AG09309 (cell line): ENCODE measurements at regions not wholly inside any gene's neighbourhood (a gene's known extent, or its start where the extent isn't known, plus 50 kb on each side); places are given as distances from the start of the nearest gene placed in this dataset.

Experiments used
- DNase-seq: peaks from one replicate; pipeline ENCODE4 v3.0.0-alpha.2; 2010; ENCODE audit warnings: low read depth
- H3K4me3 ChIP-seq: 2 replicates; pipeline ENCODE4 v1.5.1; 2011; ENCODE audit warnings: mild to moderate bottlenecking, low read depth, low read length, moderate library complexity; ENCODE audit not compliant: control insufficient read depth
- CTCF ChIP-seq: IDR thresholded peaks from 2 replicates; pipeline ENCODE4 v1.5.1; 2011; ENCODE audit warnings: mild to moderate bottlenecking, low read depth, low read length, inconsistent platforms; ENCODE audit not compliant: insufficient read depth, control insufficient read depth; ENCODE audit errors: missing control alignments

GRCh38 chr1:96475903-96476302, 245.7 kb upstream of the PTBP2 start:
- no peak for DNase-seq
- no peak overlapping the region for H3K4me3 ChIP-seq
- TF ChIP-seq CTCF = no peak

GRCh38 chr1:96478228-96478627, 243.4 kb upstream of the PTBP2 start:
- H3K4me3 ChIP-seq = no peak overlapping the region
- no peak for DNase-seq
- no peak for TF ChIP-seq CTCF

GRCh38 chr1:96481409-96481808, 240.2 kb upstream of the PTBP2 start:
- no peak for TF ChIP-seq CTCF
- no peak overlapping the region for H3K4me3 ChIP-seq
- DNase-seq = no peak

GRCh38 chr1:96482616-96483015, 239.0 kb upstream of the PTBP2 start:
- TF ChIP-seq CTCF = no peak
- DNase-seq = no peak
- H3K4me3 ChIP-seq = no peak overlapping the region

- no peak for DNase-seq
- H3K4me3 ChIP-seq = no peak overlapping the region
- TF ChIP-seq CTCF = no peak
Measured at GRCh38 chr1:96487394-96487793, 234.2 kb upstream of the PTBP2 start.

GRCh38 chr1:96487971-96488370, 233.6 kb upstream of the PTBP2 start:
- TF ChIP-seq CTCF = no peak
- no peak for DNase-seq
- H3K4me3 ChIP-seq = no peak overlapping the region

GRCh38 chr1:96488777-96489176, 232.8 kb upstream of the PTBP2 start:
- H3K4me3 ChIP-seq = no peak overlapping the region
- DNase-seq = no peak
- TF ChIP-seq CTCF = no peak
